HCT116 (cell line): ENCODE measurements at regions not wholly inside any gene's neighbourhood (a gene's known extent, or its start where the extent isn't known, plus 50 kb on each side); places are given as distances from the start of the nearest gene placed in this dataset.

Experiments used
- ATAC-seq: fragments of 200-7000 bp; cut with Tn5 transposase; 2 replicates; pipeline ENCODE4 v1.9.1; 2020; ENCODE audit warnings: mild to moderate bottlenecking, moderate library complexity
- BruUV-seq: library from RNA; stranded (reverse); fragments of 400-500 nt; replicated peaks from 2 replicates; lab custom pipeline; 2021; lab: Mats Ljungman, UMichigan
- CTCF ChIA-PET: fragments of 300-600 bp; sonication (Branson Sonifier 250); formaldehyde crosslinking; loops from one replicate; lab custom pipeline; 2021; ENCODE audit warnings: antibody characterized with exemption; lab: Charles Lee
- POLR2A ChIA-PET: fragments of 300-600, 350-600 bp; sonication (Branson Sonifier 250); formaldehyde crosslinking; loops from one replicate; lab custom pipeline; 2021; ENCODE audit warnings: antibody characterized with exemption; lab: Charles Lee
- RAD21 ChIA-PET, 2 experiments: fragments of 300-600 bp; sonication (Branson Sonifier 250); formaldehyde crosslinking; loops; one replicate each; lab custom pipeline; 2023; ENCODE audit warnings: low total read pairs in 2 of 2; ENCODE audit not compliant: uncharacterized antibody in 2 of 2, unreplicated experiment in 2 of 2, low non-redundant PET in 1 of 2; lab: Charles Lee
- DNase-seq: peaks from one replicate; pipeline ENCODE4 v3.0.0-alpha.2; 2010; ENCODE audit warnings: low read depth, low spot score
- H2AFZ ChIP-seq: fragments of 200-600 bp; shearing (Covaris generic), sonication (generic); 2 replicates; pipeline ENCODE4 v1.6.1; 2017; ENCODE audit warnings: low read depth, mixed run types, mixed read lengths, antibody characterized with exemption, low read length; ENCODE audit not compliant: poor library complexity, severe bottlenecking
- H3K27ac ChIP-seq: 2 replicates; pipeline ENCODE4 v1.5.1; 2012; ENCODE audit warnings: low read depth, low read length
- H3K27me3 ChIP-seq: fragments of 200-600 bp; sonication (generic); 2 replicates; pipeline ENCODE4 v1.6.1; 2016; ENCODE audit warnings: mixed run types, low read length, mixed read lengths; ENCODE audit not compliant: insufficient read depth
- H3K36me3 ChIP-seq, 2 experiments: fragments of 200-500 bp in 1 of 2; fragments of 200-600 bp in 1 of 2; sonication (Bioruptor generic) in 1 of 2; sonication (generic) in 1 of 2; 2 replicates each; pipeline versions ENCODE4 v1.5.1 to v1.6.1; 2014 to 2016; ENCODE audit warnings: low read length in 2 of 2, inconsistent platforms in 1 of 2, mixed read lengths in 1 of 2, mixed run types in 1 of 2; ENCODE audit not compliant: insufficient read depth in 2 of 2, control insufficient read depth in 1 of 2
- H3K4me1 ChIP-seq, 2 experiments: fragments of 200-600 bp in 1 of 2; sonication (generic) in 1 of 2; 2 replicates each; pipeline versions ENCODE4 v1.5.1 to v1.6.1; 2012 to 2017; ENCODE audit warnings: low read length in 2 of 2, inconsistent platforms in 1 of 2, mild to moderate bottlenecking in 1 of 2, mixed read lengths in 1 of 2, mixed run types in 1 of 2, moderate library complexity in 1 of 2; ENCODE audit not compliant: insufficient read depth in 2 of 2, control insufficient read depth in 1 of 2
- H3K4me2 ChIP-seq: fragments of 200-600 bp; sonication (generic); 2 replicates; pipeline ENCODE4 v1.6.1; 2017; ENCODE audit warnings: mixed run types, low read length, mixed read lengths
- H3K4me3 ChIP-seq, 2 experiments: fragments of 200-600 bp in 1 of 2; sonication (generic) in 1 of 2; replicated peaks in 1 of 2; 2 replicates each; pipeline ENCODE4 v1.5.1; 2011 to 2016; ENCODE audit warnings: low read length in 2 of 2, control low read depth in 1 of 2, low read depth in 1 of 2, mild to moderate bottlenecking in 1 of 2, mixed read lengths in 1 of 2, mixed run types in 1 of 2
- H3K79me2 ChIP-seq: fragments of 200-600 bp; sonication (generic); 2 replicates; pipeline ENCODE4 v1.6.1; 2017; ENCODE audit warnings: mild to moderate bottlenecking, mixed run types, low read length, moderate library complexity, mixed read lengths; ENCODE audit not compliant: insufficient read depth
- H3K9ac ChIP-seq: fragments of 200-600 bp; sonication (generic); 2 replicates; pipeline ENCODE4 v1.6.1; 2016; ENCODE audit warnings: low read length, mixed read lengths
- H3K9me2 ChIP-seq: fragments of 200-600 bp; sonication (generic), shearing (Covaris generic); 2 replicates; pipeline ENCODE4 v1.6.1; 2017; ENCODE audit warnings: mixed run types, mild to moderate bottlenecking, moderate library complexity; ENCODE audit not compliant: insufficient read depth
- H3K9me3 ChIP-seq, 2 experiments: fragments of 200-500 bp in 1 of 2; fragments of 200-600 bp in 1 of 2; sonication (Bioruptor generic) in 1 of 2; sonication (generic) in 1 of 2; 2 replicates each; pipeline ENCODE4 v1.6.1; 2014 to 2017; ENCODE audit warnings: low read length in 2 of 2, mixed read lengths in 2 of 2, inconsistent platforms in 1 of 2, low read depth in 1 of 2, mild to moderate bottlenecking in 1 of 2, mixed run types in 1 of 2, moderate library complexity in 1 of 2; ENCODE audit not compliant: control insufficient read depth in 1 of 2, insufficient read depth in 1 of 2
- H4K20me1 ChIP-seq: fragments of 200-600 bp; sonication (generic), shearing (Covaris generic); 2 replicates; pipeline ENCODE4 v1.6.1; 2017; ENCODE audit warnings: mixed run types, mild to moderate bottlenecking, moderate library complexity; ENCODE audit not compliant: insufficient read depth
- CEBPB ChIP-seq: IDR thresholded peaks from 2 replicates; pipeline ENCODE4 v1.6.1; 2012; ENCODE audit warnings: low read depth
- ELF1 ChIP-seq: IDR thresholded peaks from 2 replicates; pipeline ENCODE4 v1.6.1; 2012; ENCODE audit warnings: low read depth, borderline replicate concordance
- FOSL1 ChIP-seq: IDR thresholded peaks from 2 replicates; pipeline ENCODE4 v1.6.1; 2012; ENCODE audit warnings: low read depth
- POLR2AphosphoS5 ChIP-seq: IDR thresholded peaks from 2 replicates; pipeline ENCODE4 v1.6.1; 2011; ENCODE audit warnings: mild to moderate bottlenecking, low read depth, low read length, moderate library complexity
- RAD21 ChIP-seq: IDR thresholded peaks from 2 replicates; pipeline ENCODE4 v1.6.1; 2012; ENCODE audit warnings: low read depth, mild to moderate bottlenecking
- SIN3A ChIP-seq: IDR thresholded peaks from 2 replicates; pipeline ENCODE4 v1.6.1; 2012; ENCODE audit warnings: low read depth
- SP1 ChIP-seq: IDR thresholded peaks from 2 replicates; pipeline ENCODE4 v1.6.1; 2012; ENCODE audit warnings: low read depth
- TCF7L2 ChIP-seq: IDR thresholded peaks from 2 replicates; pipeline ENCODE4 v1.7.0; 2011; ENCODE audit warnings: borderline replicate concordance, inconsistent platforms; ENCODE audit not compliant: insufficient read depth, insufficient read length; ENCODE audit errors: extremely low read depth
- ZFX ChIP-seq: fragments of 450-650 bp; IDR thresholded peaks from 2 replicates; pipeline ENCODE4 v1.6.1; 2017
- ZNF274 ChIP-seq: fragments of 200-500 bp; sonication (Bioruptor generic); IDR thresholded peaks from 2 replicates; pipeline ENCODE4 v1.6.1; 2014; ENCODE audit warnings: mild to moderate bottlenecking, low read depth, low read length, inconsistent platforms
- intact Hi-C: fragments of 100-400 bp; cut with micrococcal nuclease; formaldehyde crosslinking; loops from 2 replicates; pipeline ENCODE4 v1.10.0; 2022
- TF ChIP-seq, protein P1 (sequence below), 3 experiments: fragments of 200-600 bp in 1 of 3; sonication (generic) in 1 of 3; IDR thresholded peaks in 2 of 3; conservative IDR thresholded peaks in 1 of 3; 2 replicates each; pipeline ENCODE4 v1.5.1; 2012 to 2017; ENCODE audit warnings: low read depth in 2 of 3, low read length in 2 of 3, antibody characterized with exemption in 1 of 3, borderline replicate concordance in 1 of 3, control low read depth in 1 of 3, mild to moderate bottlenecking in 1 of 3, mixed read lengths in 1 of 3, mixed run types in 1 of 3, moderate library complexity in 1 of 3; ENCODE audit not compliant: insufficient read depth in 1 of 3
- TF ChIP-seq, protein P2 (sequence below): IDR thresholded peaks from 2 replicates; pipeline ENCODE4 v1.6.1; 2012
- TF ChIP-seq, protein P3 (sequence below): IDR thresholded peaks from 2 replicates; pipeline ENCODE4 v1.6.1; 2012

DNA sequence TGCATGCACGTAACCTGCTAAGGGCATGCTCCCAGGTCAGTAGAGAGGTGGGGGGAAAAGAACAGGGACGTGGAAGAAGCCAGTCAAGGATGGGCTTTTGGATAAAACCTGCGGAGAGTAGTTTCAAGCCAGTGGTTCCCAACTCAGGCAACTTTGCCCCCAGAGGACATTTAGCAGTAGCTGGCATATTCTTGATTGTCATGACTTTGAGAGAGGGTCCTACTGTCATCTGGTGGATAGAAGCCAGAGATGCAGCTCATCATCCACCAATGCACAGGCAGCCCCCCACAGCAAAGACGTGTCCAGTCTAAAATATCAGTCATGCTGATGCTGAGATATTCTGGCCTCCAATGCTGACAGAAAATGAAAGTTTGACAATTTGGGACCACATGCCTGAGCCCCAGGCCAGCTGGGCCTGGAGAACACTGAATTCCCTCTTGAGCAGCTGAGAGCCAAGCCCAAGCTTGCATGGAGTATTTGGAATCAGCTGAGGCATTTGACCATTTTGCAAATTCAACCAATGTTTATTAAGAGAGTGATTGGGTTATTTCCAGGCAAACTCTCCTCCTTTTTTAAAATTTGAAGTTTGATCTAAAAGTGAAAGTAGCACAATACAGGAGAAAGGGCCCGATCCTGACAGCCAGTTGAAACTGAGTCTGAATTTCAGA lies 110.0 kb upstream of the C7orf33 start:
- no peaks in the 10 kb centered on the region for H3K79me2 ChIP-seq
- ChIA-PET POLR2A (no interaction called here), CTCF (interaction anchor here (1.8 kb wide), 1 partner anchor 216 kb away, joined by 10 read pairs; no protein-coding TSS in a partner anchor), RAD21 (interaction anchor here in 1 of 2 experiments (1.1 kb wide), 1 partner anchor 216 kb away, joined by 4 read pairs; no protein-coding TSS in a partner anchor)
- no peak for DNase-seq
- H2AFZ ChIP-seq, result no peak overlapping the region
- no peak overlapping the region for H3K4me3 ChIP-seq
- H3K9ac ChIP-seq, result no peak overlapping the region
- no peaks in the 10 kb centered on the region for H3K9me3 ChIP-seq
- 0 out of 2 replicates have a peak, but pooled peaks cover under 1% of the 10 kb centered on the region for H3K27me3 ChIP-seq
- no peak for ATAC-seq
- H3K9me2 ChIP-seq, result no peaks in the 10 kb centered on the region
- H3K4me1 ChIP-seq, result no peaks in the 10 kb centered on the region
- no peaks in the 10 kb centered on the region for H3K36me3 ChIP-seq
- H4K20me1 ChIP-seq, result no peaks in the 10 kb centered on the region
- TF ChIP-seq, protein P1, sequence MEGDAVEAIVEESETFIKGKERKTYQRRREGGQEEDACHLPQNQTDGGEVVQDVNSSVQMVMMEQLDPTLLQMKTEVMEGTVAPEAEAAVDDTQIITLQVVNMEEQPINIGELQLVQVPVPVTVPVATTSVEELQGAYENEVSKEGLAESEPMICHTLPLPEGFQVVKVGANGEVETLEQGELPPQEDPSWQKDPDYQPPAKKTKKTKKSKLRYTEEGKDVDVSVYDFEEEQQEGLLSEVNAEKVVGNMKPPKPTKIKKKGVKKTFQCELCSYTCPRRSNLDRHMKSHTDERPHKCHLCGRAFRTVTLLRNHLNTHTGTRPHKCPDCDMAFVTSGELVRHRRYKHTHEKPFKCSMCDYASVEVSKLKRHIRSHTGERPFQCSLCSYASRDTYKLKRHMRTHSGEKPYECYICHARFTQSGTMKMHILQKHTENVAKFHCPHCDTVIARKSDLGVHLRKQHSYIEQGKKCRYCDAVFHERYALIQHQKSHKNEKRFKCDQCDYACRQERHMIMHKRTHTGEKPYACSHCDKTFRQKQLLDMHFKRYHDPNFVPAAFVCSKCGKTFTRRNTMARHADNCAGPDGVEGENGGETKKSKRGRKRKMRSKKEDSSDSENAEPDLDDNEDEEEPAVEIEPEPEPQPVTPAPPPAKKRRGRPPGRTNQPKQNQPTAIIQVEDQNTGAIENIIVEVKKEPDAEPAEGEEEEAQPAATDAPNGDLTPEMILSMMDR (IDR thresholded peaks at IDR 0.05 in 2 of 3, conservative IDR thresholded peaks at IDR 0.05 in 1 of 3; ENCODE audit: borderline replicate concordance in 1 of 3, insufficient read depth in 1 of 3, low read depth in 2 of 3, low read length in 2 of 3), result no peak
- TF ChIP-seq FOSL1 (no peak), SP1 (no peak), TCF7L2 (no peak), SIN3A (no peak), ZFX (no peak), RAD21 (no peak), ELF1 (no peak), ZNF274 (no peak), CEBPB (no peak), POLR2AphosphoS5 (no peak)
- TF ChIP-seq, protein P2, sequence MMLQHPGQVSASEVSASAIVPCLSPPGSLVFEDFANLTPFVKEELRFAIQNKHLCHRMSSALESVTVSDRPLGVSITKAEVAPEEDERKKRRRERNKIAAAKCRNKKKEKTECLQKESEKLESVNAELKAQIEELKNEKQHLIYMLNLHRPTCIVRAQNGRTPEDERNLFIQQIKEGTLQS, result no peak
- TF ChIP-seq, protein P3, sequence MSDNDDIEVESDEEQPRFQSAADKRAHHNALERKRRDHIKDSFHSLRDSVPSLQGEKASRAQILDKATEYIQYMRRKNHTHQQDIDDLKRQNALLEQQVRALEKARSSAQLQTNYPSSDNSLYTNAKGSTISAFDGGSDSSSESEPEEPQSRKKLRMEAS, result no peak
- no peak overlapping the region for H3K4me2 ChIP-seq
- intact Hi-C loops, result no loop called here
- H3K27ac ChIP-seq, result no peak overlapping the region
- BruUV-seq, result no TSS peak
